B cell (primary cell): ENCODE measurements at regions not wholly inside any gene's neighbourhood (a gene's known extent, or its start where the extent isn't known, plus 50 kb on each side); places are given as distances from the start of the nearest gene placed in this dataset.
"Not testable (repeated sequence)": the region's sequence is repeated elsewhere in the genome, so short reads cannot be mapped to it uniquely, and the experiment has no call there.

Experiments used
- EZH2 ChIP-seq: IDR thresholded peaks from 2 replicates; pipeline ENCODE4 v1.6.1; 2012; ENCODE audit warnings: borderline replicate concordance, low read depth, mild to moderate bottlenecking, moderate library complexity, low read length; ENCODE audit not compliant: insufficient read depth, poor library complexity, severe bottlenecking
- TF ChIP-seq, protein P1 (sequence below): fragments of 200-600 bp; IDR thresholded peaks from one replicate; pipeline ENCODE4 v1.8.0; 2022; ENCODE audit warnings: antibody characterized with exemption, mild to moderate bottlenecking

DNA sequence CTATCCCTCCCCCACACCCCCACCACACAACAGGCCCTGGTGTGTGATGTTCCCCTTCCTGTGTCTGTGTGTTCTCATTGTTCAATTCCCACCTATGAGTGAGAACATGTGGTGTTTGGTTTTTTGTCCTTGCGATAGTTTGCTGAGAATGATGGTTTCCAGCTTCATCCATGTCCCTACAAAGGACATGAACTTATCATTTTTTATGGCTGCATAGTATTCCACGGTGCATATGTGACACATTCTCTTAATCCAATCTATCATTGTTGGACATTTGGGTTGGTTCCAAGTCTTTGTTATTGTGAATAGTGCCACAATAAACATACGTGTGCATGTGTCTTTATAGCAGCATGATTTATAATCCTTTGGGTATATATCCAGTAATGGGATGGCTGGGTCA is 53.8 kb upstream of the POMP start:
- TF ChIP-seq, protein P1, sequence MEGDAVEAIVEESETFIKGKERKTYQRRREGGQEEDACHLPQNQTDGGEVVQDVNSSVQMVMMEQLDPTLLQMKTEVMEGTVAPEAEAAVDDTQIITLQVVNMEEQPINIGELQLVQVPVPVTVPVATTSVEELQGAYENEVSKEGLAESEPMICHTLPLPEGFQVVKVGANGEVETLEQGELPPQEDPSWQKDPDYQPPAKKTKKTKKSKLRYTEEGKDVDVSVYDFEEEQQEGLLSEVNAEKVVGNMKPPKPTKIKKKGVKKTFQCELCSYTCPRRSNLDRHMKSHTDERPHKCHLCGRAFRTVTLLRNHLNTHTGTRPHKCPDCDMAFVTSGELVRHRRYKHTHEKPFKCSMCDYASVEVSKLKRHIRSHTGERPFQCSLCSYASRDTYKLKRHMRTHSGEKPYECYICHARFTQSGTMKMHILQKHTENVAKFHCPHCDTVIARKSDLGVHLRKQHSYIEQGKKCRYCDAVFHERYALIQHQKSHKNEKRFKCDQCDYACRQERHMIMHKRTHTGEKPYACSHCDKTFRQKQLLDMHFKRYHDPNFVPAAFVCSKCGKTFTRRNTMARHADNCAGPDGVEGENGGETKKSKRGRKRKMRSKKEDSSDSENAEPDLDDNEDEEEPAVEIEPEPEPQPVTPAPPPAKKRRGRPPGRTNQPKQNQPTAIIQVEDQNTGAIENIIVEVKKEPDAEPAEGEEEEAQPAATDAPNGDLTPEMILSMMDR = not testable (repeated sequence)
- TF ChIP-seq EZH2 = not testable (repeated sequence)
